SK-N-SH (cell line): ENCODE measurements at regions not wholly inside any gene's neighbourhood (a gene's known extent, or its start where the extent isn't known, plus 50 kb on each side); places are given as distances from the start of the nearest gene placed in this dataset.

Experiments
- CTCF ChIA-PET: fragments of 300-600, 350-600 bp; formaldehyde crosslinking; extraction: SDS; loops from one replicate; lab custom pipeline; 2021; lab: Yijun Ruan, JAX
- POLR2A ChIA-PET: fragments of 350-600 bp; sonication (Branson Sonifier 250); formaldehyde crosslinking; extraction: SDS; loops from one replicate; lab custom pipeline; 2020; ENCODE audit warnings: antibody characterized with exemption, inconsistent platforms; lab: Yijun Ruan, JAX
- DNase-seq: peaks from one replicate; pipeline ENCODE4 v3.0.0; 2012
- H2AFZ ChIP-seq: fragments of 200-600 bp; sonication (generic); 2 replicates; pipeline ENCODE4 v1.8.1; 2016; ENCODE audit warnings: antibody characterized with exemption, mild to moderate bottlenecking, low read depth
- H3F3A ChIP-seq: fragments of 200-600 bp; sonication (generic); replicated peaks from 2 replicates; pipeline ENCODE3; 2016; ENCODE audit warnings: antibody characterized with exemption, mild to moderate bottlenecking; ENCODE audit not compliant: insufficient read depth
- H3K27ac ChIP-seq, 2 experiments: fragments of 200-500 bp in 1 of 2; fragments of 200-600 bp in 1 of 2; sonication (Bioruptor generic) in 1 of 2; sonication (generic), shearing (Covaris generic) in 1 of 2; 2 replicates each; pipeline versions ENCODE4 v1.5.1 to v1.6.1; 2014 to 2016; ENCODE audit warnings: low read depth in 2 of 2, inconsistent platforms in 1 of 2, low read length in 1 of 2, mild to moderate bottlenecking in 1 of 2, mixed read lengths in 1 of 2
- H3K27me3 ChIP-seq: fragments of 200-600 bp; sonication (generic), shearing (Covaris generic); 2 replicates; pipeline ENCODE4 v1.6.1; 2016; ENCODE audit warnings: mixed run types; ENCODE audit not compliant: insufficient read depth
- H3K36me3 ChIP-seq, 2 experiments: fragments of 200-500 bp in 1 of 2; fragments of 200-600 bp in 1 of 2; sonication (Bioruptor generic) in 1 of 2; sonication (generic) in 1 of 2; replicated peaks in 1 of 2; 2 replicates each; pipeline versions ENCODE3 to v1.5.1; 2014 to 2016; ENCODE audit warnings: low read length in 1 of 2, mild to moderate bottlenecking in 1 of 2; ENCODE audit not compliant: insufficient read depth in 2 of 2, control insufficient read depth in 1 of 2
- H3K4me1 ChIP-seq, 2 experiments: fragments of 200-500 bp in 1 of 2; fragments of 200-600 bp in 1 of 2; sonication (Bioruptor generic) in 1 of 2; sonication (generic), shearing (Covaris generic) in 1 of 2; 2 replicates each; pipeline versions ENCODE4 v1.5.1 to v1.6.1; 2014 to 2016; ENCODE audit warnings: low read depth in 1 of 2, low read length in 1 of 2, mixed run types in 1 of 2; ENCODE audit not compliant: insufficient read depth in 2 of 2, control insufficient read depth in 1 of 2
- H3K4me2 ChIP-seq: fragments of 200-600 bp; sonication (generic), shearing (Covaris generic); 2 replicates; pipeline ENCODE4 v1.6.1; 2017; ENCODE audit warnings: mixed run types
- H3K4me3 ChIP-seq, 2 experiments: fragments of 200-500 bp in 1 of 2; fragments of 200-600 bp in 1 of 2; sonication (Bioruptor generic) in 1 of 2; sonication (generic), shearing (Covaris generic) in 1 of 2; 2 replicates each; pipeline versions ENCODE4 v1.5.1 to v1.8.1; 2014 to 2016; ENCODE audit warnings: low read depth in 2 of 2, inconsistent platforms in 1 of 2, low read length in 1 of 2, mild to moderate bottlenecking in 1 of 2, mixed read lengths in 1 of 2, moderate library complexity in 1 of 2
- H3K79me2 ChIP-seq: fragments of 200-600 bp; sonication (generic); 2 replicates; pipeline ENCODE4 v1.8.1; 2017; ENCODE audit warnings: mild to moderate bottlenecking; ENCODE audit not compliant: insufficient read depth
- H3K9ac ChIP-seq: fragments of 200-600 bp; sonication (generic); 2 replicates; pipeline ENCODE4 v1.6.1; 2017; ENCODE audit warnings: mixed run types
- H3K9me2 ChIP-seq: fragments of 200-600 bp; sonication (generic); 2 replicates; pipeline ENCODE4 v1.6.1; 2017; ENCODE audit warnings: mixed run types
- H3K9me3 ChIP-seq: fragments of 200-600 bp; sonication (generic); 2 replicates; pipeline ENCODE4 v1.6.1; 2017; ENCODE audit warnings: mixed run types, mild to moderate bottlenecking, moderate library complexity
- H4K20me1 ChIP-seq: fragments of 200-600 bp; sonication (generic); 2 replicates; pipeline ENCODE4 v1.6.1; 2017; ENCODE audit warnings: mild to moderate bottlenecking, mixed run types; ENCODE audit not compliant: insufficient read depth
- CHD2 ChIP-seq: fragments of 150-350 bp; IDR thresholded peaks from 2 replicates; pipeline ENCODE4 v1.6.1; 2018; ENCODE audit warnings: low read length; ENCODE audit not compliant: partially characterized antibody
- ELF1 ChIP-seq: IDR thresholded peaks from 2 replicates; pipeline ENCODE4 v1.4.0; 2012
- FOSL2 ChIP-seq: IDR thresholded peaks from 2 replicates; pipeline ENCODE4 v1.4.0; 2012; ENCODE audit warnings: low read depth, mild to moderate bottlenecking, moderate library complexity, borderline replicate concordance
- FOXM1 ChIP-seq: IDR thresholded peaks from 2 replicates; pipeline ENCODE4 v1.4.0; 2012; ENCODE audit warnings: low read depth, mild to moderate bottlenecking
- GATA2 ChIP-seq: sonication (generic); formaldehyde crosslinking; IDR thresholded peaks from 2 replicates; pipeline ENCODE4 v1.5.0; 2020; ENCODE audit warnings: mild to moderate bottlenecking, missing genetic modification reagents
- MEF2A ChIP-seq: IDR thresholded peaks from 2 replicates; pipeline ENCODE4 v1.4.0; 2012; ENCODE audit warnings: low read depth, borderline replicate concordance
- PBX3 ChIP-seq: IDR thresholded peaks from 2 replicates; pipeline ENCODE4; 2012
- POLR2AphosphoS5 ChIP-seq: IDR thresholded peaks from 2 replicates; pipeline ENCODE4 v1.6.1; 2012; ENCODE audit warnings: low read depth, low read length
- RAD21 ChIP-seq: IDR thresholded peaks from 2 replicates; pipeline ENCODE4 v1.6.1; 2012; ENCODE audit warnings: mild to moderate bottlenecking, low read length
- SIN3A ChIP-seq: IDR thresholded peaks from 2 replicates; pipeline ENCODE4 v1.6.1; 2012; ENCODE audit warnings: low read depth, mild to moderate bottlenecking, low read length, moderate library complexity, borderline replicate concordance
- TAF1 ChIP-seq: IDR thresholded peaks from 2 replicates; pipeline ENCODE4 v1.6.1; 2012; ENCODE audit warnings: low read depth, mild to moderate bottlenecking, low read length, moderate library complexity, borderline replicate concordance
- TCF12 ChIP-seq: IDR thresholded peaks from 2 replicates; pipeline ENCODE4 v1.4.0; 2012
- TEAD4 ChIP-seq: IDR thresholded peaks from 2 replicates; pipeline ENCODE4 v1.4.0; 2012; ENCODE audit warnings: mild to moderate bottlenecking, borderline replicate concordance; ENCODE audit not compliant: insufficient read depth
- USF2 ChIP-seq: fragments of 150-350 bp; IDR thresholded peaks from 2 replicates; pipeline ENCODE4 v1.6.1; 2017; ENCODE audit warnings: antibody characterized with exemption, low read length, low read depth, borderline replicate concordance
- ZBTB33 ChIP-seq: IDR thresholded peaks from 2 replicates; pipeline ENCODE4 v1.4.0; 2012; ENCODE audit warnings: low read depth, borderline replicate concordance
- WGBS: methylation state at CpG from one replicate; pipeline ENCODE4 v1.1.6; 2017; ENCODE audit warnings: low lambda C conversion rate; 5-methylcytosine and 5-hydroxymethylcytosine counted together

- H3K27ac ChIP-seq: no peak overlapping the region
- ChIA-PET CTCF (interaction anchor here (1.1 kb wide), 1 partner anchor 12 kb away, joined by 4 read pairs; no protein-coding TSS in a partner anchor), POLR2A (no interaction called here)
- TF ChIP-seq ZBTB33: no peak
- TF ChIP-seq MEF2A: no peak
- no peak for TF ChIP-seq PBX3
- no peak for TF ChIP-seq CHD2
- TF ChIP-seq SIN3A: no peak
- no peak for TF ChIP-seq USF2
- no peak for TF ChIP-seq ELF1
- H3K4me1 ChIP-seq: no peaks in the 10 kb centered on the region
- H4K20me1 ChIP-seq: no peaks in the 10 kb centered on the region
- H3K4me2 ChIP-seq: no peak overlapping the region
- no peaks in the 10 kb centered on the region for H3K79me2 ChIP-seq
- H3K9me3 ChIP-seq: no peaks in the 10 kb centered on the region
- WGBS: 17% methylated on average over 1 of the region's 1 CpG
- H2AFZ ChIP-seq: no peak overlapping the region
- H3K9me2 ChIP-seq: no peaks in the 10 kb centered on the region
- no peaks in the 10 kb centered on the region for H3K27me3 ChIP-seq
- H3K4me3 ChIP-seq: no peak overlapping the region
- DNase-seq: no peak
- no peaks in the 10 kb centered on the region for H3K36me3 ChIP-seq
- H3F3A ChIP-seq: no peaks in the 10 kb centered on the region
- no peak overlapping the region for H3K9ac ChIP-seq
Observed at GRCh38 chr4:111388561-111388960, 756.7 kb upstream of the FAM241A start.

- POLR2A ChIA-PET: no interaction called here
- H3K4me3 ChIP-seq: no peak overlapping the region
- no peak for TF ChIP-seq GATA2 (CRISPR knock-in tag)
- TF ChIP-seq RAD21: no peak
- no peak for TF ChIP-seq TEAD4
- TF ChIP-seq TCF12: no peak
- TF ChIP-seq FOSL2: no peak
- no peak for TF ChIP-seq CHD2
- TF ChIP-seq FOXM1: no peak
- TF ChIP-seq ELF1: no peak
- TF ChIP-seq POLR2AphosphoS5: no peak
- no peak for TF ChIP-seq TAF1
- H3K9me3 ChIP-seq: no peaks in the 10 kb centered on the region
- H3F3A ChIP-seq: no peaks in the 10 kb centered on the region
- H3K4me1 ChIP-seq: no peaks in the 10 kb centered on the region
- no peak for DNase-seq
- H2AFZ ChIP-seq: no peak overlapping the region
- H3K27me3 ChIP-seq: no peaks in the 10 kb centered on the region
- H3K4me2 ChIP-seq: no peak overlapping the region
- H3K27ac ChIP-seq: no peak overlapping the region
- no peaks in the 10 kb centered on the region for H4K20me1 ChIP-seq
- 20% methylated on average over 6 of the region's 6 CpGs for WGBS
- H3K9ac ChIP-seq: no peak overlapping the region
- CTCF ChIA-PET: no interaction called here
- H3K9me2 ChIP-seq: no peaks in the 10 kb centered on the region
- H3K36me3 ChIP-seq: no peaks in the 10 kb centered on the region
- no peaks in the 10 kb centered on the region for H3K79me2 ChIP-seq
Observed at GRCh38 chr4:111391829-111392228, 753.4 kb upstream of the FAM241A start.
